Stomach (tissue), 8 donors: ENCODE measurements at regions not wholly inside any gene's neighbourhood (a gene's known extent, or its start where the extent isn't known, plus 50 kb on each side); places are given as distances from the start of the nearest gene placed in this dataset.

Experiments
- DNase-seq, 2 donors: peaks; one replicate each; pipeline versions ENCODE4 v3.0.0 to v3.0.0-alpha.2; 2013 to 2019
- H3K27ac ChIP-seq, 5 donors: fragments of 200-600 bp in 4 of 5; sonication (generic) in 4 of 5; one replicate each; pipeline ENCODE4 v1.5.1; 2013 to 2019; ENCODE audit warnings: mild to moderate bottlenecking in 1 of 5, moderate library complexity in 1 of 5
- H3K27me3 ChIP-seq, 3 donors: fragments of 200-600 bp; sonication (generic); one replicate each; pipeline ENCODE4 v1.5.1; 2017 to 2019; ENCODE audit warnings: mixed run types in 1 of 3
- H3K36me3 ChIP-seq, 4 donors: fragments of 200-600 bp; sonication (generic); 1 replicate in 3 of 4; 2 replicates in 1 of 4; pipeline ENCODE4 v1.5.1; 2016 to 2019
- H3K4me1 ChIP-seq, 4 donors: fragments of 200-600 bp; sonication (generic); one replicate each; pipeline ENCODE4 v1.5.1; 2016 to 2019
- H3K4me3 ChIP-seq, 4 donors: fragments of 200-600 bp; sonication (generic) in 3 of 4; one replicate each; pipeline ENCODE4 v1.5.1; 2016 to 2019; ENCODE audit warnings: mild to moderate bottlenecking in 1 of 4
- H3K9me3 ChIP-seq, 4 donors: fragments of 200-600 bp; sonication (generic); one replicate each; pipeline ENCODE4 v1.5.1; 2016 to 2019
- CTCF ChIP-seq, 7 experiments: fragments of 450-650 bp in 4 of 7; fragments of 200-600 bp in 3 of 7; sonication (generic) in 3 of 7; IDR thresholded peaks; one replicate each; pipeline ENCODE4 v1.5.1; 2016 to 2019; ENCODE audit warnings: antibody characterized with exemption in 7 of 7, control low read depth in 2 of 7, mild to moderate bottlenecking in 1 of 7
- EP300 ChIP-seq: sonication (generic); formaldehyde crosslinking; IDR thresholded peaks from one replicate; pipeline ENCODE4 v1.6.1; 2017; ENCODE audit warnings: antibody characterized with exemption
- POLR2A ChIP-seq, 4 donors: fragments of 450-650 bp; IDR thresholded peaks; one replicate each; pipeline ENCODE4 v1.6.1; 2016; ENCODE audit warnings: antibody characterized with exemption in 4 of 4, control low read depth in 2 of 4, mild to moderate bottlenecking in 1 of 4, moderate library complexity in 1 of 4
- POLR2AphosphoS5 ChIP-seq, 3 donors: sonication (generic); formaldehyde crosslinking; IDR thresholded peaks; one replicate each; pipeline ENCODE4 v1.6.1; 2016; ENCODE audit warnings: antibody characterized with exemption in 3 of 3
- WGBS, 5 donors: extraction: QIAGEN DNeasy Blood & Tissue Kit in 3 of 5; methylation state at CpG; one replicate each; pipeline versions ENCODE4 v1.1.5 to v1.1.7; 2013 to 2018; 5-methylcytosine and 5-hydroxymethylcytosine counted together
- intact Hi-C: fragments of 100-400 bp; cut with DNase I; formaldehyde crosslinking; loops from one replicate; pipeline ENCODE4 v1.15.1; 2023; ENCODE audit warnings: low total_unique reads
- donor health status: healthy with polysubstance abuse.
- donor health status: Bipolar disorder and iron deficiency.
- donor health status: healthy.

DNA sequence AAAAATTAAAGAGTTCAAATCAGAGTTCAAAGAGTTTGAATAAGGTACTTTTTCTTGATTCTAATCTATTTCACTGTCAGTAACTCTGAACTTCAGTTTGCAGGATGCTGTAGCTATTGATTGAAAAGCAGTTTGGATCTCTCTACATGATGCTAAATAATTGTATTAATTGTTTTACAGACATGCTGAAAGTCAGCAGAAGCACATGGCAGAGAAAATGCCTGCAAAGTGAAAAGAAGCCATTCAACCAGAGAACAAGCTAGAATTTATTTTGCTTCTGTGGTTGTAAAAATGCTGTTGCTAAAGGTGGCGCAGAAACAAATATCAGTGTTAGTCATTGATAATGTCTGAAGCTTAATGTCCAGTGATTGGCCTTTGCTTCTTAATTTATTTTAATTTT lies 92.1 kb upstream of the IL12A start:
- Histone ChIP-seq H3K27ac (no peak overlapping the region), H3K4me1 (peaks cover 0 to 29% (median 9%) of the 10 kb centered on the region in 4 donors), H3K27me3 (no peaks in the 10 kb centered on the region), H3K4me3 (no peak overlapping the region), H3K9me3 (no peaks in the 10 kb centered on the region), H3K36me3 (peaks cover 0 to 33% (median 10%) of the 10 kb centered on the region in 4 donors)
- DNase-seq, result no peak
- TF ChIP-seq EP300 (no peak), CTCF (IDR thresholded peaks at IDR 0.05) (no peak), POLR2A (IDR thresholded peaks at IDR 0.05) (no peak), POLR2AphosphoS5 (IDR thresholded peaks at IDR 0.05) (no peak)
- 76 to 98% (median 90%) methylated on average over 1 of the region's 1 CpG for WGBS, 5 donors
- intact Hi-C loops, result no loop called here

- Histone ChIP-seq H3K27me3 (no peaks in the 10 kb centered on the region), H3K4me1 (peaks cover 0 to 20% (median 9%) of the 10 kb centered on the region in 4 donors), H3K4me3 (no peak overlapping the region), H3K27ac (peak overlapping the region in 2 of 5 donors; percentile 2 to 32), H3K36me3 (peaks cover 0 to 27% (median 5%) of the 10 kb centered on the region in 4 donors), H3K9me3 (no peaks in the 10 kb centered on the region)
- TF ChIP-seq POLR2AphosphoS5 (IDR thresholded peaks at IDR 0.05) (no peak), EP300 (no peak), POLR2A (IDR thresholded peaks at IDR 0.05) (no peak), CTCF (IDR thresholded peaks at IDR 0.05) (no peak)
- 48 to 55% (median 51%) methylated on average over 5 of the region's 5 CpGs for WGBS, 5 donors
- DNase-seq, result peak in 1 of 2 donors; percentile 41
- intact Hi-C loops, result no loop called here
Measured at GRCh38 chr3:159897331-159898075, 91.1 kb upstream of the IL12A start.

DNA sequence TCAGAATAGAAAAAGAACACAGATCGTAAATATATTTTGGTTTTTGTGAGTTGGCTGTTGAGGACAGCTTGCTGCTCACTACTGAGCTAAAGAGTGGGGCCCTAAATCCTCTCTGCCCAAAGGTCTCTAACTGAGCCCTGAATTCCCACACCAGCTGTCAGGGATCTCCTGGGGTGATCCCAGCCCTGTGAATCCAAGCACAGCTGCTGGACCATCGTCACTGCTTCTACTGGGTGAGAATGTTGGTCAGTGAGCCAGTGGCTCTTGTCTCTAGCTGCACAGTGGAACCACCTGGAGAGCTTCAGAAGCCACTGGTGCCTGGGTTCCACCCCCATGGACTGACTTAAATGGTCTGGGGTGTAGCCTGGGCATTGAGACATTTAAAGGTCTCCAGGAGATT lies 90.5 kb upstream of the IL12A start:
- Histone ChIP-seq H3K4me3 (no peak overlapping the region), H3K9me3 (no peaks in the 10 kb centered on the region), H3K36me3 (peaks cover 0 to 23% (median 2%) of the 10 kb centered on the region in 4 donors), H3K4me1 (peaks cover 0 to 17% (median 7%) of the 10 kb centered on the region in 4 donors), H3K27ac (peak overlapping the region in 2 of 5 donors; percentile 2 to 32), H3K27me3 (no peaks in the 10 kb centered on the region)
- no peak for DNase-seq
- 75 to 87% (median 82%) methylated on average over 2 of the region's 2 CpGs for WGBS, 5 donors
- intact Hi-C loops, result no loop called here
- TF ChIP-seq EP300, result no peak
- TF ChIP-seq CTCF (IDR thresholded peaks at IDR 0.05), result no peak
- TF ChIP-seq POLR2A (IDR thresholded peaks at IDR 0.05), result no peak
- TF ChIP-seq POLR2AphosphoS5 (IDR thresholded peaks at IDR 0.05), result no peak

- H3K4me1 ChIP-seq, result peaks cover 0 to 13% (median 7%) of the 10 kb centered on the region in 4 donors
- no peaks in the 10 kb centered on the region for H3K27me3 ChIP-seq
- no peak overlapping the region for H3K27ac ChIP-seq
- DNase-seq, result no peak
- H3K9me3 ChIP-seq, result no peaks in the 10 kb centered on the region
- H3K4me3 ChIP-seq, result no peak overlapping the region
- 83 to 91% (median 91%) methylated on average over 1 of the region's 1 CpG for WGBS, 5 donors
- intact Hi-C loops, result no loop called here
- no peak for TF ChIP-seq POLR2A (IDR thresholded peaks at IDR 0.05)
- no peak for TF ChIP-seq CTCF (IDR thresholded peaks at IDR 0.05)
- TF ChIP-seq EP300, result no peak
- TF ChIP-seq POLR2AphosphoS5 (IDR thresholded peaks at IDR 0.05), result no peak
- peaks cover 0 to 14% (median 2%) of the 10 kb centered on the region in 4 donors for H3K36me3 ChIP-seq
Measured at GRCh38 chr3:159899166-159899565, 89.5 kb upstream of the IL12A start.
